Glomerular endothelial cell (primary cell): ENCODE measurements at regions not wholly inside any gene's neighbourhood (a gene's known extent, or its start where the extent isn't known, plus 50 kb on each side); places are given as distances from the start of the nearest gene placed in this dataset.

Source experiments
- DNase-seq: peaks from one replicate; pipeline ENCODE4 v3.0.0-alpha.2; 2011; ENCODE audit warnings: low read depth, low spot score; ENCODE audit errors: extremely low read depth

DNA sequence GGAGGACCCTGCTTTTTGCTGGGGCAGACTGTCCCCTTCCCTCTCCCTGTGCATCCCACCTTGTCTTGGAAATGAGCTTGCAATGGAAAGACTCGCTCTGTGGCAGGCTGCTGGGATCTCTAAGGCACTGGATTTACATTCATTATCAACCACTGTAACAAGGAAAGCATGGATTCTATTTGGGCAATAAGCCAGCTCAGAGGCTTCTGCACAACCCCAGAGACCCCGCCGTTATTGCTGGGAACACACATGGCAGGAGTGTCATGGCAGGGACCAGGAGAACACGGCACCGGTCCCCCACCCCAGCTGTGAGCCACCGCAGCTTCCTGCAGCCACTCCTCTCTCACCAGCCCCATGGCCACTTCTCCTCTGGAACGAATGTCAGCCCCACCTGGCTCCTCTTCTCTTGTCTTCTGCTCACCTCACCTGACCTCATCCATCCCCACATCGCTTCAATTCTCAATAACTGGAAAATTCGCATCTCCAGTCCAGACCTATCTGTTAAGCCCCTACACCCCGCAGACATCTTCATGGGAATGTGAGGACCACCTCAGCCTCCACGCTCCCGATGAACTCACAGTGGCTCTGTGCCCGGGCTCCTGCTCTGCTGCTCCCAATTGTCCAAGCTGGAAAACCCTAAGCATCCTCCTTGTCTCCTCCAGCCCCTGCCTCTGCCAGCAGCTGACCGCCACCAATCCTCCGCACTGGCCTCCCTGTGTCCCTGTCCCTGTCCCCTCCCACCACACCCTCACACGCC is 181.5 kb downstream of the USP12 start:
- no peak for DNase-seq

GRCh38 chr13:26989261-26989956 is 182.2 kb downstream of the USP12 start:
- DNase-seq: no peak

GRCh38 chr13:26988059-26988769 is 183.4 kb downstream of the USP12 start:
- no peak for DNase-seq

DNA sequence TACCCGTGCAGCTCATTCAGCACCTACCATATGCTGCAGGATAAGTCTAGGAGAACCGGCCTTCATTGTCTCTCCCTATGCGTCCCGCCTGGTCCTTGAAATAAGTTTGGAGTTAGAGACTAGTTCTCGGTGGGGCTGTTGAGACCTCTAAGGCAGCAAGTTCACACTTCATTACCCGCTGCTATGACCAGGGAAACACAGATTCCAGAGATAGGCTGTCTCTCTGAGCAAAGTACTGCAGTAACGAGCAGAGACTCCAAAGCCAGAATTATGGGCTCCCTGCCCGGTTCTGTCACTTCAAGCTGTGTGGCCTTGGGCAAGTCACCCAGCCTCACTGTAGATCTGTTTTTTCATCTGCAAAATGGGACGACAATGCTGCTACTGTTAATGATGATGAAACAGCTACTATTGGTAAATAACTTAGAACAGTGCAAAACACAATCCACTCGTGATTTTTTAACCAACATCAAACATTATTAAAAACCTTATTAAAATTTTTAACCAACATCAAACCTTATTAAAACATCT is 184.1 kb downstream of the USP12 start:
- no peak for DNase-seq

DNA sequence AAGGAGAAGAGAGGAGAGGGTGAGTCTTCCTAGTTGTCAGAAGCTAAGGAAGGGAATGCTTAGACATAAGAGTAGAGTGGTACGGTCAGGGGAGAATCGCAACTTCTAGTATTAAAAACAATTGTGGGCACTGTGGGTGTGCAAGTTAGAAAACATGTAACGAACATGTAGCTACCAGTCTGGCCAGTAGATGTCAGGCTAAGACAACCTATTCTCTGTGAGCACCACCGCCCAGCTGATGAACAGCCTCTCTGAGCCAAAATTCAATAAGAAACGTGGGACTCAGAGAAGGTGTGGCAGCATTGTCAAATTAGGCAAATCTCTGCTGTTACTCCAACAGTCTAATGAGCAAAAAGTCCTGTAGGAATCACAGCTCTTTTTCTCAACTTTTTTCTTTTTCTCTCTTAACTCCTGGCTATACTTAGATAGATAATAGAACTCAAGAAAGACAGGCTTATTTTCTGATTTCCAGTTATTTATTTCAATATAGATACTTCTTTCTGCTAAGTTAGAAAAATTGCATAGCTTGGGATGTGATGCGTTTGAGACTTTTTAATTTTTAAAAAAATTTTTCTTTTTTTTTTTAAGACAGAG is 186.2 kb downstream of the USP12 start:
- peak; percentile 39 for DNase-seq

GRCh38 chr13:26984337-26984736 is 187.3 kb downstream of the USP12 start:
- DNase-seq: no peak

GRCh38 chr13:26983543-26984320 is 187.9 kb downstream of the USP12 start:
- DNase-seq: no peak

- DNase-seq: no peak
These were observed 191.2 kb downstream of the USP12 start for GRCh38 chr13:26980099-26981031.

DNA sequence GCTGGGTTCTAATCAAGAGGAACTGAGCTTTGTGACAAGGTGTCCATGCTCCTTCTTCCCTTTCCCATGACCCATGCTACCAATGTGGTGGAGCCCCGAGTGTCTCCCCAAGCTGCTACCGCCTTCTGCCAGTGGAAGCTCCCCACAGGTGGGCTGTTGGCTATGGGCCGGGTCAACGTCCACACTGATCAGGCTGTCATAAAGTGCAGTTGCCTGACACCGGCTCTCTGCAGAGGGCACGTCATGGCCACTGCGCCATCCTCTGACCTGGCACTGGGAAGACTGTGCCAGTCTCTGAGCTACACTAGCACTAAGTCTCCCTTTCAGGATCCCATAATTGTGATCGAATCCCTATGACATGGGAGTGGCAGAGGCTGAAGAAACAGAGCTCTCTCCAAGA is 192.3 kb downstream of the USP12 start:
- no peak for DNase-seq

DNA sequence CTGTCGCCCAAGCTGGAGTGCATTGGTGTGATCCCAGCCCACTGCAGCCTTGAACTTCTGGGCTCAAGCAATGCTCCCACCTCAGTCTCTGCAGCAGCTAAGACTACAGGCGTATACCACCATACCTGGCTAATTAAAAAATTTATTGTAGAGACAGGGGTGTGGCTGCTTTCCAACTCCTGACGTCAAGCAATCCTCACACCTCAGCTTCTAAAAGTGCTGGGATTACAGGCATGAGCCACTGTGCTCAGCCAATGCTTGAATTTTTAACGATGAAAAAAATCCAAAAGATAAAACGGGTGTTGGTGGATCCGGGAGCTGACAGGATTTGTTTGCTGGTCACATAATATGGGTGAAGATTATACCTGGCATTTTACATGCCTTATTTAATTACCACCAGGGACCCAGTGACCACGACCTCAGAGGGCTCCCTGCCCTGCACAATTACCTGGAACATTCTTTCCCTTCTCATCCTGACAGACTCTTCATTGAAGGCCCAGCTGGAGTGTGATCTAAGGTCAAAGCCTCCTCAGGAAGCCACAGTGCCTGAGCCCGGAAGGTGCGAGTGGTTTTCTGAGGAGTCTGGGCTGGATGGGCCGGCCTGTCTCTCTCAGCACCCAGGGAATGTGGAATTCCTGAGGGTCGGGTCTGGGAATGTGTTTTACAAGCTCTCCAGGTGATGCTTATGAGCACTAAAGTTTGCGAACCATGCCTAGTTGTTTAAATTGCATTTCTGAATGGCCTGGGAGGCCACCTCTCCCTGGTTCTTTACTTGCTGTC is 193.3 kb downstream of the USP12 start:
- DNase-seq: no peak

DNA sequence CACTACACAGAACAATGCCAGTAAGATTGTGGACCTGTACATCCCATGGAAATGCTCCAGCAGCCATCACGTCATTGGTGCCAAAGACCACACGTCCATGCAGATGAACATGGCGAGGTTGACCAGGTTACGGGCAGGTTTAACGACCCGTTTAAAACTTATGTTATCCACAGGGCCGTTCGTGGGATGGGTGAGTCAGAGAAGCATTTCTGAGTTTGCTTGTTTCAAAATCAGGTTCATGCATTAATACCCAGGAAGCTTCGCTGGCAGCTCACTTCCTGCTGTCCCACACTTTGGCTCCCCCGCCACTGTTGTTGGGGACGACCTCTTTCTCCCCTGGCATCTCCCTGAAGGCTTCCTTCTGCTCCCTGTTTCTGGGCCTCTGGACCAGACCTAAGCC is 194.1 kb downstream of the USP12 start:
- no peak for DNase-seq

DNA sequence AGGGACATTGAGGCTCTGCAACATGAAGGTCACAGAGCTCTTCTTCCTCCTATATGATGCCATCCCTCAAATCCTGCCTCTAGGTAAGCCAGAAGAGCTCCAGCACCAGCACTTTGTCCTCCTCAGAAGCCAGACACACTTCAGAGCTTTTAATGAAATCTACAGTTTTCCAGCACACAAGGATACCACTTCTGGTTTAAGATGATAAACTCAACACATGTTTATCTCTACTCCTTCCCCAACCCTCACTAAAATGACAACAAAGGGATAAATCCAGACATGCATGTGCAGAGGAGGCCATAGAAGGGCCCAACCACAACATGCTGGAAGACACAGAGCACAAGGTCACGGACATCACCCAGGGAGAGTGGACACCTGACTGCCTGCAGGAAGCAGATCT is 195.3 kb downstream of the USP12 start:
- DNase-seq: no peak

DNA sequence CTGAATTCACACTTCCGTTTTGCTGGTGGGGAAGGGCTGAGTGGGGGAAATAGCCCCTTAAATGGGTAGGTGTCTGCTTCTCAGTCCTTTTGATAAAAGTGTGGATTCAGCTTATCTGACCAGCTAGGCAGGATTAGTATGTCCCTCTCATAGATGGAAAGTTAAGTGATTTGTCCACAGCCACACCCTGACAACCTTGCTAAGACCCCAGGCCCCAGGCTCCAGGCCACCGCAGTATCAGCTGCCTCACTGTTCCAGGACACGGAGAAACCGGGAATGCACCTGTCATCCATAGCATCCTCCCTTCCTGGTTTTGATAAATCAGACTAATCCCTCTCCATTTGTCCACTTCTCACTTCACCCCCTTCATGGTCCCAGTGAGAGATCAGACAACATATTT is 197.7 kb downstream of the USP12 start:
- no peak for DNase-seq

GRCh38 chr13:26973295-26973694 is 198.3 kb downstream of the USP12 start:
- no peak for DNase-seq

GRCh38 chr13:26971990-26972887 is 199.4 kb downstream of the USP12 start:
- no peak for DNase-seq

GRCh38 chr13:26968431-26969341 is 202.9 kb downstream of the USP12 start:
- no peak for DNase-seq
